PC-3 (cell line): ENCODE measurements at regions not wholly inside any gene's neighbourhood (a gene's known extent, or its start where the extent isn't known, plus 50 kb on each side); places are given as distances from the start of the nearest gene placed in this dataset.

Experiments
- ATAC-seq: fragments of 200-7000 bp; cut with Tn5 transposase; 2 replicates; pipeline ENCODE4 v1.9.1; 2020; ENCODE audit warnings: mild to moderate bottlenecking, moderate library complexity
- BruUV-seq: library from RNA; stranded (reverse); fragments of 400-500 nt; replicated peaks from 2 replicates; lab custom pipeline; 2021; lab: Mats Ljungman, UMichigan
- CTCF ChIA-PET: fragments of 300-600 bp; sonication (Branson Sonifier 250); formaldehyde crosslinking; loops from one replicate; lab custom pipeline; 2022; ENCODE audit warnings: antibody characterized with exemption; lab: Charles Lee
- POLR2A ChIA-PET: fragments of 300-600 bp; sonication (Branson Sonifier 250); formaldehyde crosslinking; loops from one replicate; lab custom pipeline; 2022; ENCODE audit warnings: antibody characterized with exemption; ENCODE audit not compliant: unreplicated experiment; lab: Charles Lee
- DNase-seq: peaks from one replicate; pipeline ENCODE4 v3.0.0-alpha.2; 2015
- H2AFZ ChIP-seq: fragments of 300-600 bp; sonication (generic); 2 replicates; pipeline ENCODE4 v1.6.0; 2016; ENCODE audit warnings: antibody characterized with exemption, low read length
- H3F3A ChIP-seq: fragments of 300-600 bp; sonication (generic); one replicate; pipeline ENCODE4 v1.6.0; 2017; ENCODE audit warnings: antibody characterized with exemption, low read length, control low read depth, mild to moderate bottlenecking; ENCODE audit not compliant: unreplicated experiment
- H3K27ac ChIP-seq: fragments of 300-600 bp; sonication (generic); 2 replicates; pipeline ENCODE4 v1.5.1; 2016; ENCODE audit warnings: mild to moderate bottlenecking, low read length
- H3K27me3 ChIP-seq: fragments of 300-600 bp; sonication (generic); 2 replicates; pipeline ENCODE4 v1.6.1; 2016; ENCODE audit warnings: low read length, mixed read lengths
- H3K36me3 ChIP-seq: fragments of 300-600 bp; sonication (generic); 2 replicates; pipeline ENCODE4 v1.6.1; 2016; ENCODE audit warnings: low read depth, mixed run types, low read length, mixed read lengths
- H3K4me1 ChIP-seq: fragments of 300-600 bp; sonication (generic); 2 replicates; pipeline ENCODE4 v1.5.1; 2016; ENCODE audit warnings: low read length; ENCODE audit not compliant: insufficient read depth
- H3K4me2 ChIP-seq: fragments of 300-600 bp; sonication (generic); 2 replicates; pipeline ENCODE4 v1.6.0; 2016; ENCODE audit warnings: low read length
- H3K4me3 ChIP-seq: fragments of 300-600 bp; sonication (generic); 2 replicates; pipeline ENCODE4 v1.5.1; 2016; ENCODE audit warnings: mild to moderate bottlenecking, low read length, mixed read lengths
- H3K79me2 ChIP-seq: fragments of 300-600 bp; sonication (generic); 2 replicates; pipeline ENCODE4 v1.6.1; 2017; ENCODE audit warnings: low read length, mixed read lengths
- H3K9ac ChIP-seq: fragments of 300-600 bp; sonication (generic); 2 replicates; pipeline ENCODE4 v1.6.0; 2016; ENCODE audit warnings: mild to moderate bottlenecking, low read length
- H3K9me2 ChIP-seq: fragments of 300-600 bp; sonication (generic); replicated peaks from 2 replicates; pipeline ENCODE4 v1.6.1; 2016; ENCODE audit warnings: mixed run types, low read length, mixed read lengths
- H3K9me3 ChIP-seq: fragments of 300-600 bp; sonication (generic); 2 replicates; pipeline ENCODE4 v1.6.1; 2016; ENCODE audit warnings: low read length, mixed read lengths
- H4K20me1 ChIP-seq: fragments of 300-600 bp; sonication (generic); 2 replicates; pipeline ENCODE4 v1.6.1; 2016; ENCODE audit warnings: low read length, mixed read lengths
- EZH2 ChIP-seq: fragments of 300-600 bp; sonication (generic); IDR thresholded peaks from one replicate; pipeline ENCODE4 v1.6.1; 2017; ENCODE audit warnings: antibody characterized with exemption, mild to moderate bottlenecking, low read length; ENCODE audit not compliant: unreplicated experiment
- EZH2phosphoT487 ChIP-seq: fragments of 300-600 bp; sonication (generic); IDR thresholded peaks from 2 replicates; pipeline ENCODE4 v1.6.1; 2018; ENCODE audit warnings: mild to moderate bottlenecking, antibody characterized with exemption, low read length, borderline replicate concordance
- intact Hi-C: fragments of 100-400 bp; cut with micrococcal nuclease; formaldehyde crosslinking; loops from 2 replicates; pipeline ENCODE4 v1.9.0; 2023
- TF ChIP-seq, protein P1 (sequence below): fragments of 300-600 bp; sonication (generic); conservative IDR thresholded peaks from 2 replicates; pipeline ENCODE4 v1.5.1; 2017; ENCODE audit warnings: antibody characterized with exemption, low read depth, mild to moderate bottlenecking, low read length

DNA sequence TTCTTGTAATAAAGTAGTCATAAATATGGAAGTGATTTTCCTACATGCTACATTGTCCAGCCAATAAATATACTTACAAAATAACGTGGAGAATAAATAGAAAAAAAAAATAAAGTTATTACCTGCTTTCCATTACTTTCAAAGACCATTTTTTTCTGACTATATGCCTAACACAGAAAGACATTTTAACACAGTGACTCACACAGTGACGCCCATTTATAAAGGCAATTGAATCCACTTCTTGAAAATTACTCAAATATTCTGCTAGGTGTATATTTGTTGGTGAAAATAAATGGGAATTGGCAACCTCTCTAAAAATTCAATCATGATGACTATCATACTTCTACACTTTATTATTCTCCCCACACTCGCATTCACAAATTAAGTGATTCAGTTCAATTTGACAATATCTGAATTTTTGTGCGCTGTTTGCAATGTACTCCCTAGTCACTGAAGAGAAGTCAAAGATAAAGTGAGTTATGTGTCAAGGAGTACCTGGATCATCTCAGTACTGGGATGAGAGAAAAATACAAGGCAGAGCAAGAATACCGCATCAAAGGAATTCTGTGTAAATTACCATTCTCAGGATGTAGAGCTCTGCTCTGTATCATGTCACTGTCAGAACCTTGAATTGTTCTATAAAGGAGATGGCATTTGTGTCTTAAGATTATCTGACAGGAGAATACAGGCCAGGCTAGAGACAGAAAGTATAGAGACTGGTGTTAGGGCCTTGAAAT is 642.7 kb downstream of the IPMK start:
- no TSS peak for BruUV-seq
- no peaks in the 10 kb centered on the region for H3K4me1 ChIP-seq
- peak; percentile 41 for DNase-seq
- no peaks in the 10 kb centered on the region for H3K79me2 ChIP-seq
- POLR2A ChIA-PET = no interaction called here
- ATAC-seq = peak; percentile 78
- no peaks in the 10 kb centered on the region for H4K20me1 ChIP-seq
- no peaks in the 10 kb centered on the region for H3K36me3 ChIP-seq
- H3K9me3 ChIP-seq = no peaks in the 10 kb centered on the region
- H3K4me3 ChIP-seq = no peak overlapping the region
- H2AFZ ChIP-seq = no peak overlapping the region
- CTCF ChIA-PET = no interaction called here
- no peak overlapping the region for H3K9ac ChIP-seq
- no peak overlapping the region for H3K4me2 ChIP-seq
- TF ChIP-seq EZH2 = no peak
- no peak for TF ChIP-seq EZH2phosphoT487
- TF ChIP-seq, protein P1, sequence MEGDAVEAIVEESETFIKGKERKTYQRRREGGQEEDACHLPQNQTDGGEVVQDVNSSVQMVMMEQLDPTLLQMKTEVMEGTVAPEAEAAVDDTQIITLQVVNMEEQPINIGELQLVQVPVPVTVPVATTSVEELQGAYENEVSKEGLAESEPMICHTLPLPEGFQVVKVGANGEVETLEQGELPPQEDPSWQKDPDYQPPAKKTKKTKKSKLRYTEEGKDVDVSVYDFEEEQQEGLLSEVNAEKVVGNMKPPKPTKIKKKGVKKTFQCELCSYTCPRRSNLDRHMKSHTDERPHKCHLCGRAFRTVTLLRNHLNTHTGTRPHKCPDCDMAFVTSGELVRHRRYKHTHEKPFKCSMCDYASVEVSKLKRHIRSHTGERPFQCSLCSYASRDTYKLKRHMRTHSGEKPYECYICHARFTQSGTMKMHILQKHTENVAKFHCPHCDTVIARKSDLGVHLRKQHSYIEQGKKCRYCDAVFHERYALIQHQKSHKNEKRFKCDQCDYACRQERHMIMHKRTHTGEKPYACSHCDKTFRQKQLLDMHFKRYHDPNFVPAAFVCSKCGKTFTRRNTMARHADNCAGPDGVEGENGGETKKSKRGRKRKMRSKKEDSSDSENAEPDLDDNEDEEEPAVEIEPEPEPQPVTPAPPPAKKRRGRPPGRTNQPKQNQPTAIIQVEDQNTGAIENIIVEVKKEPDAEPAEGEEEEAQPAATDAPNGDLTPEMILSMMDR = no peak
- H3K27me3 ChIP-seq = no peaks in the 10 kb centered on the region
- intact Hi-C loops = no loop called here
- no peaks in the 10 kb centered on the region for H3K9me2 ChIP-seq
- no peaks in the 10 kb centered on the region for H3F3A ChIP-seq
- no peak overlapping the region for H3K27ac ChIP-seq

DNA sequence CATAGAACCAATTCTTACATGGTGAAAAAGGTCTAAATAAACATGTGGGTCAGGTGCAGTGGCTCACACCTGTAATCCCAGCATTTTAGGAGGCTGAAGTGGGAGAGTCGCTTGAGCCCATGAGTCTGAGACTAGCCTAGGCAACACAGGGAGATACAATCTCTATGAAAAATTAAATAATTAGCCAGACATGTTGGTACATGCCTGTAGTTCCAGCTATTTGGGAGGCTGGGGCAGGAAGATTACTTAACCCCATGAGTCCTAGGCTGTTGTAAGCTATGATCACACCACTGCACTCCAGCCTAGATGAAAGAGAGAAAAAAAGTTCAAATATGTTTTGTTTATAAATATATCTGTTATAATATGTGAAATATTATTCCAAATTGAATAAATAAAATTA is 643.6 kb downstream of the IPMK start:
- H3K4me1 ChIP-seq = no peaks in the 10 kb centered on the region
- no peaks in the 10 kb centered on the region for H3F3A ChIP-seq
- BruUV-seq = no TSS peak
- no peaks in the 10 kb centered on the region for H3K9me3 ChIP-seq
- CTCF ChIA-PET = no interaction called here
- H3K4me3 ChIP-seq = no peak overlapping the region
- no peak overlapping the region for H3K4me2 ChIP-seq
- DNase-seq = no peak
- POLR2A ChIA-PET = no interaction called here
- no peak overlapping the region for H3K9ac ChIP-seq
- H3K79me2 ChIP-seq = no peaks in the 10 kb centered on the region
- no peaks in the 10 kb centered on the region for H3K36me3 ChIP-seq
- no peak for TF ChIP-seq EZH2
- TF ChIP-seq, protein P1 = no peak
- TF ChIP-seq EZH2phosphoT487 = no peak
- ATAC-seq = no peak
- no peaks in the 10 kb centered on the region for H3K9me2 ChIP-seq
- no peak overlapping the region for H2AFZ ChIP-seq
- intact Hi-C loops = no loop called here
- H4K20me1 ChIP-seq = no peaks in the 10 kb centered on the region
- H3K27me3 ChIP-seq = no peaks in the 10 kb centered on the region
- no peak overlapping the region for H3K27ac ChIP-seq

DNA sequence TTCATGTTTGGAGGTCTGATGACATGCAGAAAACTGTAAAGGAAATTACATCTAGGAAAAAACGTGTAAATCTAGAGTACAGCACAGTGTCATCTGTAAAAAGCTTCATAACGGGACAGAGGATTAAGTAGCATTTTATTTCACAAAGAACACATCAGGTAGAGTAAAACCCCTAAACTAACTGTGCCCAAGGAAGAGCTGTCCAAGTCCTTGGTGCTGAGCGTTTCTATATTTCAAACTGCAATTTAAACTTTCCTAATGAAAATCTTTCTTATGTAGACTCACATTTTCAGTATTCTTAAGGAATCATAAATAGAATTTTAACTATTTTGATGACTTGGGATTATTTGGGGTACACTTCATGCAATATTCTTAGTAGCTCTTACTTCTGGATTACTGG is 646.2 kb downstream of the IPMK start:
- intact Hi-C loops = no loop called here

More for the DNA sequence above, 646.2 kb downstream of the IPMK start:
- H3K27me3 ChIP-seq = no peaks in the 10 kb centered on the region
- no peaks in the 10 kb centered on the region for H3K4me1 ChIP-seq
- POLR2A ChIA-PET = no interaction called here
- no peak overlapping the region for H2AFZ ChIP-seq
- no peak overlapping the region for H3K4me2 ChIP-seq
- H3K9ac ChIP-seq = no peak overlapping the region
- CTCF ChIA-PET = interaction anchor here (0.6 to 0.7 kb wide), 3 partner anchors 16 to 648 kb away, joined by 3 to 4 read pairs (median 4); no protein-coding TSS in a partner anchor
- H3K4me3 ChIP-seq = no peak overlapping the region
- no TSS peak for BruUV-seq
- no peaks in the 10 kb centered on the region for H3K79me2 ChIP-seq
- DNase-seq = no peak
- no peak for TF ChIP-seq EZH2phosphoT487
- TF ChIP-seq, protein P1 = no peak
- no peak for TF ChIP-seq EZH2
- no peaks in the 10 kb centered on the region for H3K36me3 ChIP-seq
- no peaks in the 10 kb centered on the region for H4K20me1 ChIP-seq
- no peak overlapping the region for H3K27ac ChIP-seq
- no peaks in the 10 kb centered on the region for H3K9me3 ChIP-seq
- H3K9me2 ChIP-seq = no peaks in the 10 kb centered on the region
- no peak for ATAC-seq
- H3F3A ChIP-seq = no peaks in the 10 kb centered on the region
